CD4-positive, alpha-beta T cell treated with Interleukin-15 for 1 hour (primary cell): ENCODE measurements at regions not wholly inside any gene's neighbourhood (a gene's known extent, or its start where the extent isn't known, plus 50 kb on each side); places are given as distances from the start of the nearest gene placed in this dataset.
A peak's percentile ranks its signal among the peaks of the same experiment; 100 is the strongest.

Experiments
- DNase-seq: peaks from one replicate; pipeline ENCODE4 v3.0.0-alpha.2; 2020

- DNase-seq = no peak
Measured at GRCh38 chr17:14719942-14720341, 419.1 kb downstream of the HS3ST3B1 start.

DNA sequence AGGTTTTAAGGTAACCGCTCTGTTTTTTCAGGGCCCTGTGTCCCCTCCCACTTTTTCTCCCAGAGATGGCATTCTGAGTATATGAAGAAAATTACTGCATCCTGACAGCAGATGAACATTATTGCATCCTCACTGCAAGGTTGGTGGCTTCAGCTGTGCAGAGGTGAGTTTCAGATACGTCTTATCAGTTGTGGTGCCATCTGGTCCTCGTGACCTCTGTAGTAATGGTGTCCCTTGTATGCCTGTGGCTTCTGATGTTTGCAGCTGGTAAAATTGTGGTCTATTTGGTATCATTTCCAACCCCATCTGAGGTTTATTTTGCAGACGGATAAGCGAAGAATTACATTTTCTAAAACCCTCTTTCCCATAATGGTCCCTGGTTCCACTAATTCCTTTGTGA, 417.0 kb downstream of the HS3ST3B1 start:
- no peak for DNase-seq

DNA sequence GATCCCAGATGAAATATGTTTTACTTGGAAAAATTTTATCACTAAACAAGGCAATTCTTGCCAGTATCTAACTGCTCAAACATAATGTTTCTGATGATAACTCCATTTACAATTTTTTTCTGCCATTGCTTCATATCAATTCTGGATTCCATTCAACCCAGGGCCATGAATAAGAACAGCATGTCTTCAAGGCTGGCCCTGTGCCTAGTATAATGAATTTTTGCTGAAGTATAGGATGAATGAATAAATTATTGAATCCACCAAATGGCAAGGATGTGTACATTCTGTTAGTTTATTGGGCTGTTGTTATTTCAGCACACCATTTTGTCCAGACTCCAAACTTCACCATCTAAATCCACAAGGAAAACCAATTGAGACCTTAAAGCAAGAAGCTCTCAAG, 414.7 kb downstream of the HS3ST3B1 start:
- DNase-seq = no peak

DNA sequence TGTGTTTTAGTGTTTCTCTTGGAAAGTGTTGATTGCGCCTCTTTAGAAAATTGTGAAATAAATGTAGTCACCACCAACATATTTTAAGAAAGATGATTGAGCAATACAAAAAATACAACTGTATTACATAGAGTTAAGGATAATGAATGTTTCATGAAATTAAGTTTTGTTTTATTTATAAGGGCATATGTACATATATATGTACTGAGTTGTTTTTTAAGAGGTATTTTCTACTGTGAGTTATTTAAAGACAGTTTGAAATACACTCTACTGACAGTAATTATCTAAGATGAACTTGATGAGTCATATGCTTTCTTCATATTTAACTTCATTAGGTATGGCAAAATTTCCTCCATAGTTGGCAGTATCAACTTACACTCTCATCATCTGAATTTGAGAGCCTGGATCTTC, 411.7 kb downstream of the HS3ST3B1 start:
- no peak for DNase-seq

GRCh38 chr17:14704121-14704520, 403.2 kb downstream of the HS3ST3B1 start:
- no peak for DNase-seq

DNA sequence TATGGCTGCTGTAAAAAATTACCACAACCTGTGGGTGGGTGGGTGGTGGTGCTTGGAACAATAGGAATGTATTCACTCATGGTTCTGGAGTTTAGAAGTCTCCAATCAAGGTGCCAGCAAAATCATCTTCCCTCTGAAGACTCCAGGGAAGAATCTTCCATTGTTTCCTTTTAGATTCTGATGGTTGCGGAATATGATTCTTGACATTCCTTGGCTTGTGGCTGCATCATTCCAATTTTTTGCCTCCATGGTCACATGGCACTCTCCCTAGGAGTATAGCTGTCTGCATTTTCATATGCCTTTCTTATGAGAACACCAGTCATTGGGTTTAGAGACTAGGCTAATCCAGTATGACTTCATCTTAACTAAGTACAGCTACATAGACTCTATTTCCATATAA, 401.0 kb downstream of the HS3ST3B1 start:
- DNase-seq = no peak

DNA sequence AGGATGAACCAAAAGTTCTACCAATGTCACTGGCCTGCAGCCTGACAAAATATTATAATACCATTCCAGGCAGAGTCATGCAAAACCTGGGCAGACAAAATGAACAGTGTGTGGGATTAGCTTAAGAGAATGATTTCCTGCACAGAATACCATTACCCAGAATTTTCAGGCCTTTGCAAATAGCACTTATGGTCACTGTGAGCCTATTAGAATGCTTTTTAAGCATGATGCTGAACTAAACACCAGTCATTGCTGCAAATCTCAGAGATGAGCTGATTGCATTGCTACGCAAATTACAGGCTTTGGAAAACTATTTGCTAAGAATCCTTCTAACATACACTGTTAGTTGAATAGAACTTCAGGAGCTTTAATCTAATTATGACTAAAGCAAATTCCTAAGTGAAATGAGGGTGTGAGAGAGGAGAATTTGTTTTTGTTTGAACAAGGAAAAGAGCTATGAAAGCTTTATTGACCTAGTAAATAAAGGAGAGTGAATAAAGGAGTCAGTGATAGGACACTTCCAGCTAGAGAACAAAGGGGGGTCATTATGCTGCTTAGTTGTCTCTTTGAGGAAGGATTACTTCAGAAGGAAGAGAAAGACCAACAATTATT, 398.8 kb downstream of the HS3ST3B1 start:
- no peak for DNase-seq

GRCh38 chr17:14693382-14693781, 392.5 kb downstream of the HS3ST3B1 start:
- DNase-seq = no peak

GRCh38 chr17:14690704-14691103, 389.8 kb downstream of the HS3ST3B1 start:
- DNase-seq = no peak

- DNase-seq = no peak
Measured at GRCh38 chr17:14688134-14688533, 387.3 kb downstream of the HS3ST3B1 start.

- peak; percentile 27 for DNase-seq
Measured at GRCh38 chr17:14672830-14673229, 371.9 kb downstream of the HS3ST3B1 start.

GRCh38 chr17:14670861-14671260, 370.0 kb downstream of the HS3ST3B1 start:
- no peak for DNase-seq

- no peak for DNase-seq
Measured at GRCh38 chr17:14664511-14664910, 363.6 kb downstream of the HS3ST3B1 start.

DNA sequence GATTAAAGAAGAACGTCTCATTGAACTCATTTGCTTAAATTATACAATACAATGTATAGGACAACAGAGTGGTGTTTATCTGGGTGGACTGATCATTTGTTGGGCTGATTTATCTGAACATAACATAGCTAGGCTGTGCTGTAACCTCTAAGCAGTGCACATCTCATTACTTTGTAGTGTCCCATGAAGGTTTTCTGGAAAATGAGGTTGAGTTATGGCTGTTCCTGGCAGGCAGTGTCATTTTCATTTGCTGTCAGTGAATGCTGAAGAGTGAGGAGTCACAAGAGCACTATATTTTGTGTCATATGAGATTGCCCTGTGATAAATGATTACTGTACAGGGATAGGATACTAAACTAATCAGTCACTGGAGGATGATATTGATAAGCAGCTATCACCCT, 340.2 kb downstream of the HS3ST3B1 start:
- no peak for DNase-seq

DNA sequence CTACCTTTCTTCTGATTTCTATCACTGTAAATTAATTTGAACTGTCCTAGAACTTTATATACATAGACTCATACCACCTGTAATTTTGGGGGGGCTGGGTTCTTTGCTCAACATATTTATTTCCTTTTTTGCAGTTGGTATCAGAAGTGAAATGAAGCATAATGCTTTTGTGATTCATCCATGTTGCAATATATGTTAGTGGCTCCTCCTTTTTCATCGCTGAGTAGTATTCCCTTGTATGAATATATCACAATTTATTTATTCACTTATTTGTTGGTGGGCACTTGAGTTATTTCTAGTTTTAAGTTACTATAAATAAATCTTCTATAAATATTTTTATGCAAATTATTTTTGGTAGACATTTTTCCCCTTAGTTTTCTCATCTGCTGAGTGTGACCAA, 336.4 kb downstream of the HS3ST3B1 start:
- DNase-seq = no peak

DNA sequence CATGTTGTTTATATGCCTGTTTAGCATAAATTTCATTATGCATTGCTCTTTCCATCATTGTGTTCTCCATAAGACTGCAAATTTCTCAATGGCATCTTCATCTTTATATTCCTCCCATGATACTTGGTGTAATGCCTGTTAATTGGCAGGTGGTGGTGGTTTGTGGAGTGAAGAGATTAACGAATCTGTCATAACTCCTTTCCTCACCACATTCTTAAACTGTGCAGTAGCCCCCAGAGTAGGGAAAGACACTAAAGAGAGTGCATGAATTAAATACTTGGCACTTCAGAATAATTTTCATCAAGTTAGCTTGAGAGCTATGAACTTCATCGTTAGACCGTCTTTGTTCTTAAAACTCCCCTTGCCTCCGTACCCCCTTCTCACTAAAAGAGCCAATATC, 329.7 kb downstream of the HS3ST3B1 start:
- DNase-seq = no peak

GRCh38 chr17:14630046-14630445, 329.2 kb downstream of the HS3ST3B1 start:
- DNase-seq = no peak

GRCh38 chr17:14622615-14623101, 321.8 kb downstream of the HS3ST3B1 start:
- no peak for DNase-seq

- DNase-seq = no peak
Measured at GRCh38 chr17:14621826-14622614, 321.1 kb downstream of the HS3ST3B1 start.

DNA sequence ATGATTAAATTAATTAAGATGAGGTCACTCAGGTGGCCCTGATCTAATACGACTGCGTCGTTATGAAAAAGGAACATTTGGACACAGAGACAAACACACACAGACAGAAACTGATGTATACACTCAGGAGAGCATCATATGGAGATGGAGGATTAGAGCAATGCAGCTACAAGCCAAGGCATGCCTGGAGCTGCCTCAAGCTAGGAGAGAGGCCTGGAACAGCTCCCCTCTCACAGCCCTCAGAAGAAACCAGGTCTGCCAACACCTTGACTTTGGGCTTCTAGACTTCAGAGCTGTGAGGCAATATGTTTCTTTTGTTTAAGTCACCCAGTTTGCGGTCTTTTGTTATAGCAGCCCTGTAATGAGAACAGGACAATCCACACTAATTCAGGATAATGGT, 318.9 kb downstream of the HS3ST3B1 start:
- DNase-seq = no peak

DNA sequence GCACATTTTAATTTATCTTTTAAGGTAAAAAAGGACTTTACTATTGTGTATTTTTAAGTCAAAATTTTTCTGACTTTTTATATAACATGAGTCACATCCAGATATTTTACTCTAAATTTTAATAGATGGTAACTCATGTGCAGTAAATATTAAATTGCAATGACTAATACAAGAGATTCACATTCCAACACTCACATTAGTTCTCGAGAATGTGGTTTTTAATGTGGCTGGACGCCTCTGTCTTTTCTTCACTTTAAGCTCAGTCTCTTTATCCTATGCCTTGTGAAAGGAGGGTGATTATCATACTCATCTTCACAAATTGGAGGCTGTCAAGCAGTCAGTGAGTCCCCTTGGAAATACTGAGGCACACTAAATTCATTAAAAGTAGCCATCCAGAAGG, 315.6 kb downstream of the HS3ST3B1 start:
- no peak for DNase-seq

DNA sequence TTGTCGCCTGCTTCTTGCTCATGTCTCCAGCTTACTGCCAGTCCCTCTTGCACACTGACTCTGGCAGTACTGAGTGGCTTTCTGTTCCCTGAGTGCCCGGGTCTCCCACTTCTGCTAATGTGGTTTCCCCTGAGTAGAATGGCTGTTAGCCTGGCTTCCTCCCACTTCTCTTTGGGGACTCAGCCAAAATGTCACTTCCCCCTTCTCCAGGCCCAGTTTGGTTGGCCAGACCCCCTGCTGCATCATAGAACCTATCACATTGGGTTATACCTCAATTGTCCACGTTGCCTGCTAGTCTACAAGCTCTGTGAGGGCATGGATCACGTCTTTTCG, 304.4 kb downstream of the HS3ST3B1 start:
- peak; percentile 61 for DNase-seq

DNA sequence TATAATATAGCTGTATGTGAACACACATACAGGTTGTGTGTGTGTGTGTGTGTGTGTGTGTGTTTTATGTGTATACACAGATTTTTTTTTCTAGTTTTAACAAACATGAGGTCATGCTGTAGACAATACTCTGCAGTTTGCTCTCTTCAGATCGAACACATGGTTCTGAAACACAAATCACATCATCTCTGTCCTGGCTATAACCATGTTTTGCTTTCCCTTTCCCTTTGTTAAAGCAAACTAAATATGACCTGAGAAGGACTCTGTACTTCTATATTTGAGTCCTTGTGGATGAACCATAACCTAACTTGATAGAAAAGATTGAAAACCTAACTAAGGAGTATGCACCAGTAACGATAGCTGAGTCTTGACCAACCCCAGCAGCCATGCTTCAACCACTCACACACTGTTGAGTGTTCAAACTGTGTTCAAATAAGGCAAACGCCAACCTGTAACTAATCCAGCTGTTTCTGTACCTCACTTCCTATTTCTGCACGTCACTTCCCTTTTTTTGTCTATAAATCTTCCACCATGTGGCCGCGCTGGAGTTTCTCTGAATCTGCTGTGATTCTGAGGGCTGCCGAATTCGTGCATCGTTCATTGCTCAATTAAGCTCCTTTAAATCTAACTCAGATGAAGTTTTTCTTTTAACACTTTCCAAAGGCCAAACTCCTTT, 303.8 kb downstream of the HS3ST3B1 start:
- DNase-seq = peak; percentile 24

DNA sequence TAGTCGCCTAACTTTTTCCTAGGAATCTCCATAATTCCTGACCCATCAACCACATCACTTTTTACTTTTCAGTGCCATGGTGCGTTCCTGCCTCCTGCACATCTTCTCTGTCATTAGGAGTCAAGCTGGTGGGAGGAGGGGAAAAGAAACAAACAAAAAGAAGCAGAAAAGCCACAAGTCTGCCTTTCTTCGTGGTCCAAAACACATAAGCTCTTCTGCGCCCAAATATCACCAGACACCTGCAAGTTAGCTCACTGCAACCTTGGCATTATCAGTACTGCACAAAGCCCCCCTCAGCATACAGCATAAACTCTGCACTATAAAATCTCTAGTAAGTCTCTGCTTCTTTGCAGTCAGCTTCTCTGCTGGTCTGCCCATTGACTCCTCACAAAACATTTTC, 295.3 kb downstream of the HS3ST3B1 start:
- no peak for DNase-seq
